OCI-LY7 (cell line): ENCODE measurements at regions not wholly inside any gene's neighbourhood (a gene's known extent, or its start where the extent isn't known, plus 50 kb on each side); places are given as distances from the start of the nearest gene placed in this dataset.

Experiments
- EZH2phosphoT487 ChIP-seq: fragments of 200-600 bp; sonication (generic); IDR thresholded peaks from 2 replicates; pipeline ENCODE4 v1.6.1; 2018; ENCODE audit warnings: low read depth, borderline replicate concordance, mild to moderate bottlenecking, mixed run types, antibody characterized with exemption, low read length, moderate library complexity, mixed read lengths
- TF ChIP-seq, protein P1 (sequence below): fragments of 200-600 bp; sonication (generic); conservative IDR thresholded peaks from 2 replicates; pipeline ENCODE4 v1.5.1; 2014; ENCODE audit warnings: mild to moderate bottlenecking, antibody characterized with exemption, low read length, moderate library complexity, mixed read lengths

DNA sequence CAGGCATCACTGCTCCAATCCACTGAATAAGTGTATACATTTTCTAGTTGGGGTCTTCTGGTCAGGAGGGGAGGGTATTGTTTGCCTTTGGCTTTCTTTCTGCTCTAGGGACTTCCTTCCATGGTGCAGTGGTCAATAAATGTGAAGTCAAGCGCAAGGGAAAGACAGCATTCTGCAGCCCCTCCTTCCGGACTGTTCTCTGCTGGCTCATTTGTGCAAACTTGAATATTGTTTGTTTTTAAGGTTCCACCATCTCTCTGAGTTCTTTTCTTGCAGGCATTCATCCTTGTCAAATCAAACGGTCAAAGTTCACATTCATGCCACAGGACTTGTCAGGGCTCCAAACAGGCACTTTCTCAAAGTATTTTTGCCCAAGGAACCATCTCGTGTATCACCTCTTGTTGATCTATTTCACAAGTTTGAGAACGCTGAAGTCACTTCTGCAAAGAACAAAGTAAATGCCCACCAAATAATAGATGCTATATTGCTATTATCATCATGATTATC lies 205.6 kb upstream of the KAZN start:
- TF ChIP-seq, protein P1, sequence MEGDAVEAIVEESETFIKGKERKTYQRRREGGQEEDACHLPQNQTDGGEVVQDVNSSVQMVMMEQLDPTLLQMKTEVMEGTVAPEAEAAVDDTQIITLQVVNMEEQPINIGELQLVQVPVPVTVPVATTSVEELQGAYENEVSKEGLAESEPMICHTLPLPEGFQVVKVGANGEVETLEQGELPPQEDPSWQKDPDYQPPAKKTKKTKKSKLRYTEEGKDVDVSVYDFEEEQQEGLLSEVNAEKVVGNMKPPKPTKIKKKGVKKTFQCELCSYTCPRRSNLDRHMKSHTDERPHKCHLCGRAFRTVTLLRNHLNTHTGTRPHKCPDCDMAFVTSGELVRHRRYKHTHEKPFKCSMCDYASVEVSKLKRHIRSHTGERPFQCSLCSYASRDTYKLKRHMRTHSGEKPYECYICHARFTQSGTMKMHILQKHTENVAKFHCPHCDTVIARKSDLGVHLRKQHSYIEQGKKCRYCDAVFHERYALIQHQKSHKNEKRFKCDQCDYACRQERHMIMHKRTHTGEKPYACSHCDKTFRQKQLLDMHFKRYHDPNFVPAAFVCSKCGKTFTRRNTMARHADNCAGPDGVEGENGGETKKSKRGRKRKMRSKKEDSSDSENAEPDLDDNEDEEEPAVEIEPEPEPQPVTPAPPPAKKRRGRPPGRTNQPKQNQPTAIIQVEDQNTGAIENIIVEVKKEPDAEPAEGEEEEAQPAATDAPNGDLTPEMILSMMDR, result no peak
- TF ChIP-seq EZH2phosphoT487, result no peak
